Coronary artery (tissue), 2 donors: ENCODE measurements at regions not wholly inside any gene's neighbourhood (a gene's known extent, or its start where the extent isn't known, plus 50 kb on each side); places are given as distances from the start of the nearest gene placed in this dataset.

ENCODE experiments used
- DNase-seq: peaks from one replicate; pipeline ENCODE4 v3.0.0-alpha.2; 2017; ENCODE audit warnings: low spot score
- H3K27ac ChIP-seq, 2 donors: fragments of 200-600 bp; sonication (generic); one replicate each; pipeline ENCODE4 v1.5.1; 2016 to 2019
- H3K4me3 ChIP-seq: fragments of 200-600 bp; sonication (generic); 2 replicates; pipeline ENCODE4 v1.5.1; 2016; ENCODE audit warnings: mild to moderate bottlenecking, moderate library complexity
- CTCF ChIP-seq: fragments of 200-600 bp; sonication (generic); IDR thresholded peaks from one replicate; pipeline ENCODE4 v1.5.1; 2019; ENCODE audit warnings: antibody characterized with exemption

- Histone ChIP-seq H3K4me3 (no peak overlapping the region), H3K27ac (no peak overlapping the region)
- TF ChIP-seq CTCF, result no peak
- no peak for DNase-seq
Measured at GRCh38 chr5:9919306-9920030, 289.3 kb upstream of the TAS2R1 start.

GRCh38 chr5:9905661-9906060 lies 275.5 kb upstream of the TAS2R1 start:
- no peak for DNase-seq
- no peak overlapping the region for H3K27ac ChIP-seq
- H3K4me3 ChIP-seq, result no peak overlapping the region
- no peak for TF ChIP-seq CTCF

GRCh38 chr5:9903801-9904200 lies 273.6 kb upstream of the TAS2R1 start:
- no peak overlapping the region for H3K4me3 ChIP-seq
- no peak for DNase-seq
- no peak for TF ChIP-seq CTCF
- no peak overlapping the region for H3K27ac ChIP-seq

GRCh38 chr5:9898319-9898718 lies 268.2 kb upstream of the TAS2R1 start:
- no peak for DNase-seq
- H3K27ac ChIP-seq, result no peak overlapping the region
- TF ChIP-seq CTCF, result no peak
- H3K4me3 ChIP-seq, result no peak overlapping the region

- TF ChIP-seq CTCF, result no peak
- no peak overlapping the region for H3K27ac ChIP-seq
- H3K4me3 ChIP-seq, result no peak overlapping the region
- DNase-seq, result no peak
Measured at GRCh38 chr5:9895302-9895645, 265.1 kb upstream of the TAS2R1 start.

GRCh38 chr5:9894571-9895301 lies 264.6 kb upstream of the TAS2R1 start:
- TF ChIP-seq CTCF, result no peak
- Histone ChIP-seq H3K4me3 (no peak overlapping the region), H3K27ac (no peak overlapping the region)
- DNase-seq, result no peak

- Histone ChIP-seq H3K27ac (no peak overlapping the region), H3K4me3 (no peak overlapping the region)
- TF ChIP-seq CTCF, result no peak
- no peak for DNase-seq
Measured at GRCh38 chr5:9892696-9893095, 262.5 kb upstream of the TAS2R1 start.
